Neural crest cell (in vitro differentiated cells): ENCODE measurements at regions not wholly inside any gene's neighbourhood (a gene's known extent, or its start where the extent isn't known, plus 50 kb on each side); places are given as distances from the start of the nearest gene placed in this dataset.

ENCODE experiments used
- DNase-seq: peaks from one replicate; pipeline ENCODE4 v3.0.0; 2021; ENCODE audit warnings: low read depth, mixed read lengths, low spot score
- H3K27ac Mint-ChIP-seq: one replicate; pipeline ENCODE4 v1.8.0; 2021; ENCODE audit warnings: mild to moderate bottlenecking, mixed read lengths; ENCODE audit not compliant: unreplicated experiment
- H3K27me3 Mint-ChIP-seq: 2 replicates; pipeline ENCODE4 v1.8.0; 2021; ENCODE audit warnings: low read depth, mild to moderate bottlenecking, mixed read lengths
- H3K36me3 Mint-ChIP-seq: 2 replicates; pipeline ENCODE4 v1.8.0; 2021; ENCODE audit warnings: low read depth, mild to moderate bottlenecking, mixed read lengths
- H3K4me1 Mint-ChIP-seq: 2 replicates; pipeline ENCODE4 v1.8.0; 2021; ENCODE audit warnings: mixed read lengths
- H3K4me3 Mint-ChIP-seq: one replicate; pipeline ENCODE4 v1.8.0; 2021; ENCODE audit warnings: mild to moderate bottlenecking, mixed read lengths
- H3K9me3 Mint-ChIP-seq: 2 replicates; pipeline ENCODE4 v1.8.0; 2021; ENCODE audit warnings: mixed read lengths
- TF ChIP-seq, protein P1 (sequence below): fragments of 200-600 bp; sonication (generic); conservative IDR thresholded peaks from 2 replicates; pipeline ENCODE4 v1.5.0; 2021; ENCODE audit warnings: antibody characterized with exemption, mild to moderate bottlenecking

DNA sequence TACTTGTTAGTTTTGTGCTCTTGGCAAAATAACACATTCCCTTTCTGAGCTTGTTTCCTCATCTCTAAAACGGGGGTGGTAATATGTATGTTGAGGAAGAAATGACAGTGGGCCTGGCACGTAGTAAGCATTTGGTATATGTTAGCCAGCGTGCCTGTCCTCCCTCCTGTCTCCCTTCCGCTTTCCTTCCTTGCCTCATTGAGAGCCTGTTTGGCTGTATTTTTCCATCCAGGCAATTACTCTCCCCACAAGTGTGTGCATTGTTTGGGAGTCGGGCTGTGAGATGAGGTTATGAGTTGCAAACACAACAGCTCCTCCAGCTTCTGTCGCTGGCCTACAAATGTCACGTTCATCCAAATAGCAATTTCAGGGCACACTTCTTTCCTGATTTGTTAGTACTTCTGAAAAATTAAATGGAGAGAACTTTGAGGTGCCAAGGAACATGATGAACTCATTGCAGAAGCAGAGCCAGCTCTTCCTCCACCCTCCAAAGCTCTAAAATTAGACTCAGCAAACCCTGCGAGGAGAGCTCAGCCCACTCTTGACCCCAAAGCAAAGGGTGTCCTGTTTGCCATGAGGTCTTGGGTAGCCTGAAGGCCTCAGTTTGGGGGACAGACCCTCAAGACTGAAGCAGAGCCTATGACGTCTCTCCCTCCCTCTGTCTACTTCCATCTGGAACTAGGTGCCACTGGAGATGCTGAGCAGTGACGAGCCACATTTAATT lies 50.7 kb upstream of the TOX2 start:
- Mint-ChIP-seq H3K27me3 (no peaks in the 10 kb centered on the region), H3K4me3 (no peak overlapping the region), H3K9me3 (no peaks in the 10 kb centered on the region), H3K27ac (no peak overlapping the region), H3K36me3 (no peaks in the 10 kb centered on the region), H3K4me1 (peaks cover 12% of the 10 kb centered on the region)
- TF ChIP-seq, protein P1, sequence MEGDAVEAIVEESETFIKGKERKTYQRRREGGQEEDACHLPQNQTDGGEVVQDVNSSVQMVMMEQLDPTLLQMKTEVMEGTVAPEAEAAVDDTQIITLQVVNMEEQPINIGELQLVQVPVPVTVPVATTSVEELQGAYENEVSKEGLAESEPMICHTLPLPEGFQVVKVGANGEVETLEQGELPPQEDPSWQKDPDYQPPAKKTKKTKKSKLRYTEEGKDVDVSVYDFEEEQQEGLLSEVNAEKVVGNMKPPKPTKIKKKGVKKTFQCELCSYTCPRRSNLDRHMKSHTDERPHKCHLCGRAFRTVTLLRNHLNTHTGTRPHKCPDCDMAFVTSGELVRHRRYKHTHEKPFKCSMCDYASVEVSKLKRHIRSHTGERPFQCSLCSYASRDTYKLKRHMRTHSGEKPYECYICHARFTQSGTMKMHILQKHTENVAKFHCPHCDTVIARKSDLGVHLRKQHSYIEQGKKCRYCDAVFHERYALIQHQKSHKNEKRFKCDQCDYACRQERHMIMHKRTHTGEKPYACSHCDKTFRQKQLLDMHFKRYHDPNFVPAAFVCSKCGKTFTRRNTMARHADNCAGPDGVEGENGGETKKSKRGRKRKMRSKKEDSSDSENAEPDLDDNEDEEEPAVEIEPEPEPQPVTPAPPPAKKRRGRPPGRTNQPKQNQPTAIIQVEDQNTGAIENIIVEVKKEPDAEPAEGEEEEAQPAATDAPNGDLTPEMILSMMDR: no peak
- no peak for DNase-seq

DNA sequence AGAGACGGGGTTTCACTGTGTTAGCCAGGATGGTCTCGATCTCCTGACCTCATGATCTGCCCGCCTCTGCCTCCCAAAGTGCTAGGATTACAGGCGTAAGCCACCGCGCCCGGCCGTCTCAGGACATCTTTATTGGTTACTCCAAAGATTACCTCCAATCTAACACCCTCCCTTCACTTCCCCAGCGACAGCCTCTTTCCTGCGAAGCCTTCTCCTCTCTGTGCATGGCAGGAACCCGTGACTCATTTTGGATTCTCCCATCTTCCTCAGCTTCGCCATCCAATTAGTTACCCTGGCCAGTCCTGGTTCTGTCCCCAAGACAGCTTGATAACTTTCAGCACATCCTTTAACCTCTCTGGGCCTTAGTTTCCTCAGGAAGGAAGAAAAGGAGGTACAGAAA lies 51.3 kb upstream of the TOX2 start:
- TF ChIP-seq, protein P1: no peak
- H3K4me3 Mint-ChIP-seq: no peak overlapping the region
- no peaks in the 10 kb centered on the region for H3K36me3 Mint-ChIP-seq
- no peaks in the 10 kb centered on the region for H3K9me3 Mint-ChIP-seq
- H3K4me1 Mint-ChIP-seq: peaks cover 8% of the 10 kb centered on the region
- H3K27me3 Mint-ChIP-seq: no peaks in the 10 kb centered on the region
- H3K27ac Mint-ChIP-seq: peak overlapping the region; percentile 36
- DNase-seq: no peak

- Mint-ChIP-seq H3K27ac (no peak overlapping the region), H3K4me3 (no peak overlapping the region), H3K27me3 (peaks cover under 1% of the 10 kb centered on the region), H3K4me1 (peaks cover 4% of the 10 kb centered on the region), H3K9me3 (no peaks in the 10 kb centered on the region), H3K36me3 (no peaks in the 10 kb centered on the region)
- DNase-seq: no peak
- TF ChIP-seq, protein P1: no peak
Observed at GRCh38 chr20:43862438-43862837, 52.2 kb upstream of the TOX2 start.

DNA sequence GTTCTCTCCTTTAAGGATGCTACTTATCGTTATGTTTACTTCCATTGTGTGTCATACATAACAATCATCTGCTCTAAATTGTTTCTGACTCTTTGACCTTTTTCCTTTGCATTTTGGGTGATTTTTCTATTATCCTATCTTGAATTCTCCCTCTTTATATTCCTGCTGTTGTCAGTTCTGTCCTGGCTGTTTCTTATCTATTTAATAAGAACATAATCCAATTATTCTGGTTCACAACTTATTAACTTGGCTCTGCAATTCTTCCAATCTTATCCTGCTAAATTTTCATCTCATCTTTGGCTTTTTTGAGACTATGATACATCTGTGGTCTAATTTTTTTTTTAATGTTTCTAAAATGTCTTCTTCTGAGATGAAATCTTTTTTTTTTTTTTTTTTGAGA lies 54.7 kb upstream of the TOX2 start:
- Mint-ChIP-seq H3K36me3 (no peaks in the 10 kb centered on the region), H3K27ac (no peak overlapping the region), H3K4me1 (peaks cover 4% of the 10 kb centered on the region), H3K4me3 (no peak overlapping the region), H3K27me3 (peaks cover 7% of the 10 kb centered on the region), H3K9me3 (no peaks in the 10 kb centered on the region)
- no peak for DNase-seq
- TF ChIP-seq, protein P1: no peak

DNA sequence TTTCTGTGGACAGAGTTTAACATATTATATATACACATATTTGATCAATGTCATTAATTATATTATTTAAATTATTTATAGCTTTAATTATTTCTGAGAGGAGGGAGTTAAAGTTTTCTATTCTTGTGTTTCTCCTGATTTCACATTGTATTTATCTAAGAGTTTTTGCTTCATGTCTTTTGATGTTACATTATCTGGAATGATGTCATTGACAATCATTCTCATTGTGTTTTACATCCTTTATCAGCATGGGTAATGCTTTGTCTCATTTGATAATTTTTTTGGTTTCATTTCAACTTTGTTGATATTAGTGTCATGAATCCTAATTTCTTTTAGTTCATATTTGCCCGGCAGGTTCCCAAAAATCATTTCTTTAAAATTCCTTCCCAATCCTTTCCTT lies 56.7 kb upstream of the TOX2 start:
- Mint-ChIP-seq H3K9me3 (no peaks in the 10 kb centered on the region), H3K36me3 (no peaks in the 10 kb centered on the region), H3K4me1 (no peaks in the 10 kb centered on the region), H3K27ac (no peak overlapping the region), H3K4me3 (no peak overlapping the region), H3K27me3 (peaks cover 7% of the 10 kb centered on the region)
- DNase-seq: no peak
- TF ChIP-seq, protein P1: no peak
